MG63 (cell line): ENCODE measurements at regions not wholly inside any gene's neighbourhood (a gene's known extent, or its start where the extent isn't known, plus 50 kb on each side); places are given as distances from the start of the nearest gene placed in this dataset.

Experiments
- DNase-seq: peaks from one replicate; pipeline ENCODE4 v3.0.0-alpha.2; 2020
- H3K27me3 ChIP-seq: fragments of 250-450 bp; sonication (Bioruptor Pico); 2 replicates; pipeline ENCODE4 v1.5.1; 2020; ENCODE audit warnings: mild to moderate bottlenecking, moderate library complexity
- H3K36me3 ChIP-seq: fragments of 250-450 bp; sonication (Bioruptor Pico); 2 replicates; pipeline ENCODE4 v1.5.1; 2020; ENCODE audit warnings: mild to moderate bottlenecking, moderate library complexity
- H3K4me3 ChIP-seq: fragments of 250-450 bp; sonication (Bioruptor Pico); 2 replicates; pipeline ENCODE4 v1.5.1; 2020; ENCODE audit warnings: mild to moderate bottlenecking, moderate library complexity
- H3K9me3 ChIP-seq: fragments of 250-450 bp; sonication (Bioruptor Pico); 2 replicates; pipeline ENCODE4 v1.5.1; 2020; ENCODE audit warnings: mild to moderate bottlenecking, moderate library complexity

GRCh38 chr1:201626629-201627275 is 87.8 kb downstream of the NAV1 start:
- no peaks in the 10 kb centered on the region for H3K9me3 ChIP-seq
- peaks cover 50% of the 10 kb centered on the region for H3K36me3 ChIP-seq
- H3K27me3 ChIP-seq: no peaks in the 10 kb centered on the region
- no peak for DNase-seq
- H3K4me3 ChIP-seq: no peak overlapping the region

- no peaks in the 10 kb centered on the region for H3K9me3 ChIP-seq
Observed at GRCh38 chr1:201628490-201628889, 89.6 kb downstream of the NAV1 start.

GRCh38 chr1:201630582-201630981 is 91.7 kb downstream of the NAV1 start:
- DNase-seq: no peak
- peaks cover 72% of the 10 kb centered on the region for H3K36me3 ChIP-seq

More at GRCh38 chr1:201628490-201628889, 89.6 kb downstream of the NAV1 start:
- H3K4me3 ChIP-seq: no peak overlapping the region
- DNase-seq: no peak
- H3K36me3 ChIP-seq: peaks cover 61% of the 10 kb centered on the region
- no peaks in the 10 kb centered on the region for H3K27me3 ChIP-seq

GRCh38 chr1:201631037-201631436 is 92.1 kb downstream of the NAV1 start:
- H3K4me3 ChIP-seq: no peak overlapping the region
- DNase-seq: no peak
- no peaks in the 10 kb centered on the region for H3K9me3 ChIP-seq
- no peaks in the 10 kb centered on the region for H3K27me3 ChIP-seq
- H3K36me3 ChIP-seq: peaks cover 76% of the 10 kb centered on the region

More at GRCh38 chr1:201630582-201630981, 91.7 kb downstream of the NAV1 start:
- H3K27me3 ChIP-seq: no peaks in the 10 kb centered on the region
- no peaks in the 10 kb centered on the region for H3K9me3 ChIP-seq
- no peak overlapping the region for H3K4me3 ChIP-seq

- H3K27me3 ChIP-seq: no peaks in the 10 kb centered on the region
- no peaks in the 10 kb centered on the region for H3K9me3 ChIP-seq
- DNase-seq: no peak
- H3K36me3 ChIP-seq: peaks cover 75% of the 10 kb centered on the region
- no peak overlapping the region for H3K4me3 ChIP-seq
Observed at GRCh38 chr1:201632364-201632952, 93.5 kb downstream of the NAV1 start.

- DNase-seq: no peak
- Histone ChIP-seq H3K27me3 (no peaks in the 10 kb centered on the region), H3K36me3 (peaks cover 80% of the 10 kb centered on the region), H3K9me3 (no peaks in the 10 kb centered on the region), H3K4me3 (no peak overlapping the region)
Observed at GRCh38 chr1:201633297-201633696, 94.4 kb downstream of the NAV1 start.

GRCh38 chr1:201633811-201634210 is 94.9 kb downstream of the NAV1 start:
- H3K9me3 ChIP-seq: no peaks in the 10 kb centered on the region
- peaks cover 81% of the 10 kb centered on the region for H3K36me3 ChIP-seq
- DNase-seq: no peak
- H3K27me3 ChIP-seq: no peaks in the 10 kb centered on the region
- H3K4me3 ChIP-seq: no peak overlapping the region

GRCh38 chr1:201634261-201634660 is 95.3 kb downstream of the NAV1 start:
- peak; percentile 75 for DNase-seq
- Histone ChIP-seq H3K27me3 (no peaks in the 10 kb centered on the region), H3K36me3 (peaks cover 81% of the 10 kb centered on the region), H3K4me3 (no peak overlapping the region), H3K9me3 (no peaks in the 10 kb centered on the region)

GRCh38 chr1:201636097-201636496 is 97.2 kb downstream of the NAV1 start:
- no peak for DNase-seq
- no peaks in the 10 kb centered on the region for H3K27me3 ChIP-seq
- peaks cover 78% of the 10 kb centered on the region for H3K36me3 ChIP-seq
- no peak overlapping the region for H3K4me3 ChIP-seq
- H3K9me3 ChIP-seq: no peaks in the 10 kb centered on the region

- peak; percentile 89 for DNase-seq
Observed at GRCh38 chr1:201636510-201636971, 97.6 kb downstream of the NAV1 start.

GRCh38 chr1:201637282-201638079 is 98.6 kb downstream of the NAV1 start:
- H3K36me3 ChIP-seq: peaks cover 69% of the 10 kb centered on the region
- no peak for DNase-seq

More at GRCh38 chr1:201636510-201636971, 97.6 kb downstream of the NAV1 start:
- no peaks in the 10 kb centered on the region for H3K27me3 ChIP-seq
- H3K9me3 ChIP-seq: no peaks in the 10 kb centered on the region
- H3K36me3 ChIP-seq: peaks cover 78% of the 10 kb centered on the region
- no peak overlapping the region for H3K4me3 ChIP-seq

GRCh38 chr1:201639391-201639790 is 100.5 kb downstream of the NAV1 start:
- Histone ChIP-seq H3K4me3 (no peak overlapping the region), H3K27me3 (no peaks in the 10 kb centered on the region), H3K9me3 (no peaks in the 10 kb centered on the region), H3K36me3 (peaks cover 60% of the 10 kb centered on the region)
- DNase-seq: no peak

More at GRCh38 chr1:201637282-201638079, 98.6 kb downstream of the NAV1 start:
- no peak overlapping the region for H3K4me3 ChIP-seq
- no peaks in the 10 kb centered on the region for H3K9me3 ChIP-seq
- no peaks in the 10 kb centered on the region for H3K27me3 ChIP-seq

GRCh38 chr1:201639826-201640225 is 100.9 kb downstream of the NAV1 start:
- H3K9me3 ChIP-seq: no peaks in the 10 kb centered on the region
- H3K36me3 ChIP-seq: peaks cover 65% of the 10 kb centered on the region
- H3K4me3 ChIP-seq: no peak overlapping the region
- DNase-seq: no peak
- H3K27me3 ChIP-seq: no peaks in the 10 kb centered on the region

GRCh38 chr1:201640624-201641023 is 101.7 kb downstream of the NAV1 start:
- H3K27me3 ChIP-seq: no peaks in the 10 kb centered on the region
- no peak overlapping the region for H3K4me3 ChIP-seq
- no peaks in the 10 kb centered on the region for H3K9me3 ChIP-seq
- peak; percentile 89 for DNase-seq
- H3K36me3 ChIP-seq: peaks cover 63% of the 10 kb centered on the region

- H3K36me3 ChIP-seq: peaks cover 62% of the 10 kb centered on the region
- H3K27me3 ChIP-seq: no peaks in the 10 kb centered on the region
- no peak for DNase-seq
Observed at GRCh38 chr1:201641524-201642253, 102.8 kb downstream of the NAV1 start.

GRCh38 chr1:201643835-201644104 is 104.8 kb downstream of the NAV1 start:
- no peaks in the 10 kb centered on the region for H3K9me3 ChIP-seq
- peaks cover 50% of the 10 kb centered on the region for H3K36me3 ChIP-seq
- no peak overlapping the region for H3K4me3 ChIP-seq
- DNase-seq: no peak
- no peaks in the 10 kb centered on the region for H3K27me3 ChIP-seq

More at GRCh38 chr1:201641524-201642253, 102.8 kb downstream of the NAV1 start:
- Histone ChIP-seq H3K9me3 (no peaks in the 10 kb centered on the region), H3K4me3 (no peak overlapping the region)

- Histone ChIP-seq H3K36me3 (peaks cover 45% of the 10 kb centered on the region), H3K27me3 (no peaks in the 10 kb centered on the region), H3K9me3 (no peaks in the 10 kb centered on the region), H3K4me3 (no peak overlapping the region)
- no peak for DNase-seq
Observed at GRCh38 chr1:201644197-201644596, 105.3 kb downstream of the NAV1 start.
